ENCODE measurements at regions not wholly inside any gene's neighbourhood (a gene's known extent, or its start where the extent isn't known, plus 50 kb on each side); places are given as distances from the start of the nearest gene placed in this dataset.

DNA sequence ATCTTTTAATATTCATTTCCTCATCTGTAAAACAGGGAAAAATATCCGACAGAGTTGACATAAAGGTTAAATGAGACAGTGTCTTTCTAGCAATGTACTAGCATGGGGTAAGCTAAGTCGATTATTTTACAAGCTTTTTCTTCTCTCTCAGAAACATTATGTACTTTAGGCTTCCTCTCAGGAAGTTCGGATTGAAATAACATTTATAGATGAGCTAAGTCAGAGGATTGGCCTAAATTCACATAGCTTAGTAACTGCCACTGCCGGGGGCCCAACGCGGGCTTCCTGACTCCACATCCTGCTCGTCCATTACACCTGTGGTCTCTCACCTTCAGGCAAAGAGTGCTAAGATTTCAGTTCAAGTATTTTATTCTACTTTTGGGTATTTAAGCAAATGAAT, 462.3 kb upstream of the NFIA start:
- DNase-seq (ENCODE audit: low read depth in 1 of 2, low spot score in 1 of 2), result no peak
- Histone ChIP-seq H3K27ac (replicated peaks) (no peak overlapping the region), H3K27me3 (ENCODE audit: insufficient read depth, poor library complexity, severe bottlenecking) (peaks cover 3% of the 10 kb centered on the region), H3K4me3 (replicated peaks; ENCODE audit: insufficient read depth, low read length) (no peak overlapping the region)
- TF ChIP-seq SPI1 (IDR thresholded peaks at IDR 0.05; ENCODE audit: borderline replicate concordance, low read depth) (no peak), POLR2AphosphoS5 (IDR thresholded peaks at IDR 0.05; ENCODE audit: low read depth) (no peak), GABPA (IDR thresholded peaks at IDR 0.05; ENCODE audit: low read depth) (no peak)
- TF ChIP-seq, protein P1, sequence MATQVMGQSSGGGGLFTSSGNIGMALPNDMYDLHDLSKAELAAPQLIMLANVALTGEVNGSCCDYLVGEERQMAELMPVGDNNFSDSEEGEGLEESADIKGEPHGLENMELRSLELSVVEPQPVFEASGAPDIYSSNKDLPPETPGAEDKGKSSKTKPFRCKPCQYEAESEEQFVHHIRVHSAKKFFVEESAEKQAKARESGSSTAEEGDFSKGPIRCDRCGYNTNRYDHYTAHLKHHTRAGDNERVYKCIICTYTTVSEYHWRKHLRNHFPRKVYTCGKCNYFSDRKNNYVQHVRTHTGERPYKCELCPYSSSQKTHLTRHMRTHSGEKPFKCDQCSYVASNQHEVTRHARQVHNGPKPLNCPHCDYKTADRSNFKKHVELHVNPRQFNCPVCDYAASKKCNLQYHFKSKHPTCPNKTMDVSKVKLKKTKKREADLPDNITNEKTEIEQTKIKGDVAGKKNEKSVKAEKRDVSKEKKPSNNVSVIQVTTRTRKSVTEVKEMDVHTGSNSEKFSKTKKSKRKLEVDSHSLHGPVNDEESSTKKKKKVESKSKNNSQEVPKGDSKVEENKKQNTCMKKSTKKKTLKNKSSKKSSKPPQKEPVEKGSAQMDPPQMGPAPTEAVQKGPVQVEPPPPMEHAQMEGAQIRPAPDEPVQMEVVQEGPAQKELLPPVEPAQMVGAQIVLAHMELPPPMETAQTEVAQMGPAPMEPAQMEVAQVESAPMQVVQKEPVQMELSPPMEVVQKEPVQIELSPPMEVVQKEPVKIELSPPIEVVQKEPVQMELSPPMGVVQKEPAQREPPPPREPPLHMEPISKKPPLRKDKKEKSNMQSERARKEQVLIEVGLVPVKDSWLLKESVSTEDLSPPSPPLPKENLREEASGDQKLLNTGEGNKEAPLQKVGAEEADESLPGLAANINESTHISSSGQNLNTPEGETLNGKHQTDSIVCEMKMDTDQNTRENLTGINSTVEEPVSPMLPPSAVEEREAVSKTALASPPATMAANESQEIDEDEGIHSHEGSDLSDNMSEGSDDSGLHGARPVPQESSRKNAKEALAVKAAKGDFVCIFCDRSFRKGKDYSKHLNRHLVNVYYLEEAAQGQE (IDR thresholded peaks at IDR 0.05; ENCODE audit: insufficient replicate concordance, low read depth), result no peak
- TF ChIP-seq, protein P2, sequence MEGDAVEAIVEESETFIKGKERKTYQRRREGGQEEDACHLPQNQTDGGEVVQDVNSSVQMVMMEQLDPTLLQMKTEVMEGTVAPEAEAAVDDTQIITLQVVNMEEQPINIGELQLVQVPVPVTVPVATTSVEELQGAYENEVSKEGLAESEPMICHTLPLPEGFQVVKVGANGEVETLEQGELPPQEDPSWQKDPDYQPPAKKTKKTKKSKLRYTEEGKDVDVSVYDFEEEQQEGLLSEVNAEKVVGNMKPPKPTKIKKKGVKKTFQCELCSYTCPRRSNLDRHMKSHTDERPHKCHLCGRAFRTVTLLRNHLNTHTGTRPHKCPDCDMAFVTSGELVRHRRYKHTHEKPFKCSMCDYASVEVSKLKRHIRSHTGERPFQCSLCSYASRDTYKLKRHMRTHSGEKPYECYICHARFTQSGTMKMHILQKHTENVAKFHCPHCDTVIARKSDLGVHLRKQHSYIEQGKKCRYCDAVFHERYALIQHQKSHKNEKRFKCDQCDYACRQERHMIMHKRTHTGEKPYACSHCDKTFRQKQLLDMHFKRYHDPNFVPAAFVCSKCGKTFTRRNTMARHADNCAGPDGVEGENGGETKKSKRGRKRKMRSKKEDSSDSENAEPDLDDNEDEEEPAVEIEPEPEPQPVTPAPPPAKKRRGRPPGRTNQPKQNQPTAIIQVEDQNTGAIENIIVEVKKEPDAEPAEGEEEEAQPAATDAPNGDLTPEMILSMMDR (IDR thresholded peaks at IDR 0.05; ENCODE audit: insufficient read depth, low read length), result no peak

DNA sequence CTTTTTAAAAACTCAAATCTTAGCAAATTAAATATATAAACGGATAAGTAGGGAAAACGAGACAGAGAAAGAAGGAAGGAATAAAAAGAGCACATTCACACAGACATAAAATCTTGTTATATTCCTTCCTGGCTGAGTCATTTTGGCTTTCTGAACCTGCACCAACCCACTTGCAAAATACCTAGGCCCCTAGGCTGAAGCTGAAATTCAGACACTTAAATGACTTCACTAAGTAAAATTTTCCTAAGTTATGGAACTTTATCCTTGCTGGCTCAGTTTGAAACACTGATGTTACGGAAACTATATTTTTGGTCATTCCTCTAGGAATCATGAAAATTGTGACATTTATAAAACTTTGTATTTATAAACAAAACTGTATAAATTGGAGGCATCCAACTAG, 462.8 kb upstream of the NFIA start:
- no peak overlapping the region for H3K4me3 ChIP-seq (replicated peaks; ENCODE audit: insufficient read depth, low read length)
- DNase-seq (ENCODE audit: low read depth in 1 of 2, low spot score in 1 of 2), result no peak
- H3K27ac ChIP-seq (replicated peaks), result no peak overlapping the region
- TF ChIP-seq SPI1 (IDR thresholded peaks at IDR 0.05; ENCODE audit: borderline replicate concordance, low read depth) (no peak), GABPA (IDR thresholded peaks at IDR 0.05; ENCODE audit: low read depth) (no peak), POLR2AphosphoS5 (IDR thresholded peaks at IDR 0.05; ENCODE audit: low read depth) (no peak)
- TF ChIP-seq, protein P1 (IDR thresholded peaks at IDR 0.05; ENCODE audit: insufficient replicate concordance, low read depth), result no peak
- TF ChIP-seq, protein P2 (IDR thresholded peaks at IDR 0.05; ENCODE audit: insufficient read depth, low read length), result no peak
- H3K27me3 ChIP-seq (ENCODE audit: insufficient read depth, poor library complexity, severe bottlenecking), result peaks cover 3% of the 10 kb centered on the region

DNA sequence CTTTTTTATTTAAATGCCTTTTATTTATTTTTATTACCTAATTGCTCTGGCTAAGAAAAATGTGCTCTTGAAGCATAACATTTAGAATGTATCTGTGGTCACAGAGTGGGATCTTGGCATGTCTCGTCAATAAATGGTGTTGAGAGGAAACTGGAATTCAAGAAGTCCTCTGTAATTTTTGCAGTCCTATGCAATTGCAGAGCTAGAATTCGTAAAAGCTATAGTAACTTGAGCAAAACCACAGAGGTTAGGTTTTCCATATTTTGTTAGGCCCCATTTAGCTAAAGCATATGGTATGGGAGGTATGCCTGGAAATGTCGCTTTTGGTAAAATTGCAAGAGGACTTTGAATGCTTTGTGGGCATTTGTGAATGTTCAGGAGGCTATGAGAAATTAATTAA, 466.7 kb upstream of the NFIA start:
- H3K4me3 ChIP-seq (replicated peaks; ENCODE audit: insufficient read depth, low read length), result no peak overlapping the region
- H3K27ac ChIP-seq (replicated peaks), result no peak overlapping the region
- H3K27me3 ChIP-seq (ENCODE audit: insufficient read depth, poor library complexity, severe bottlenecking), result no peaks in the 10 kb centered on the region
- DNase-seq (ENCODE audit: low read depth in 1 of 2, low spot score in 1 of 2), result no peak
- TF ChIP-seq, protein P1 (IDR thresholded peaks at IDR 0.05; ENCODE audit: insufficient replicate concordance, low read depth), result no peak
- TF ChIP-seq SPI1 (IDR thresholded peaks at IDR 0.05; ENCODE audit: borderline replicate concordance, low read depth) (no peak), POLR2AphosphoS5 (IDR thresholded peaks at IDR 0.05; ENCODE audit: low read depth) (no peak), GABPA (IDR thresholded peaks at IDR 0.05; ENCODE audit: low read depth) (no peak)
- TF ChIP-seq, protein P2 (IDR thresholded peaks at IDR 0.05; ENCODE audit: insufficient read depth, low read length), result no peak

All from HL-60 (cell line).